ENCODE measurements at regions not wholly inside any gene's neighbourhood (a gene's known extent, or its start where the extent isn't known, plus 50 kb on each side); places are given as distances from the start of the nearest gene placed in this dataset.

GRCh38 chr7:68133045-68133444 lies 1136.4 kb downstream of the TYW1 start:
- no peaks in the 10 kb centered on the region for H3K4me1 Mint-ChIP-seq (ENCODE audit: low read depth, unreplicated experiment)
- no peak for FAIRE-seq
- no peaks in the 10 kb centered on the region for H3K9me3 Mint-ChIP-seq (ENCODE audit: unreplicated experiment)
- no peak for TF ChIP-seq EZH2 (IDR thresholded peaks at IDR 0.05; ENCODE audit: insufficient read depth, low read length)
- TF ChIP-seq, protein P1, sequence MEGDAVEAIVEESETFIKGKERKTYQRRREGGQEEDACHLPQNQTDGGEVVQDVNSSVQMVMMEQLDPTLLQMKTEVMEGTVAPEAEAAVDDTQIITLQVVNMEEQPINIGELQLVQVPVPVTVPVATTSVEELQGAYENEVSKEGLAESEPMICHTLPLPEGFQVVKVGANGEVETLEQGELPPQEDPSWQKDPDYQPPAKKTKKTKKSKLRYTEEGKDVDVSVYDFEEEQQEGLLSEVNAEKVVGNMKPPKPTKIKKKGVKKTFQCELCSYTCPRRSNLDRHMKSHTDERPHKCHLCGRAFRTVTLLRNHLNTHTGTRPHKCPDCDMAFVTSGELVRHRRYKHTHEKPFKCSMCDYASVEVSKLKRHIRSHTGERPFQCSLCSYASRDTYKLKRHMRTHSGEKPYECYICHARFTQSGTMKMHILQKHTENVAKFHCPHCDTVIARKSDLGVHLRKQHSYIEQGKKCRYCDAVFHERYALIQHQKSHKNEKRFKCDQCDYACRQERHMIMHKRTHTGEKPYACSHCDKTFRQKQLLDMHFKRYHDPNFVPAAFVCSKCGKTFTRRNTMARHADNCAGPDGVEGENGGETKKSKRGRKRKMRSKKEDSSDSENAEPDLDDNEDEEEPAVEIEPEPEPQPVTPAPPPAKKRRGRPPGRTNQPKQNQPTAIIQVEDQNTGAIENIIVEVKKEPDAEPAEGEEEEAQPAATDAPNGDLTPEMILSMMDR (IDR thresholded peaks at IDR 0.05; ENCODE audit: insufficient read depth, low read depth, low read length), result no peak
- no peak overlapping the region for H3K27ac Mint-ChIP-seq (ENCODE audit: unreplicated experiment)
- Histone ChIP-seq H2AFZ (ENCODE audit: low read depth, low read length) (no peak overlapping the region), H3K9ac (ENCODE audit: low read length) (no peak overlapping the region), H3K4me3 (ENCODE audit: insufficient read depth, low read depth, low read length) (no peak overlapping the region), H3K4me2 (ENCODE audit: low read length) (no peak overlapping the region), H3K79me2 (ENCODE audit: insufficient read depth, low read length) (no peaks in the 10 kb centered on the region), H3K27ac (ENCODE audit: low read depth, low read length) (no peak overlapping the region), H4K20me1 (ENCODE audit: insufficient read depth, low read length) (no peaks in the 10 kb centered on the region), H3K27me3 (ENCODE audit: insufficient read depth, low read length) (peaks cover 4% of the 10 kb centered on the region), H3K36me3 (ENCODE audit: insufficient read depth, low read length) (no peaks in the 10 kb centered on the region), H3K9me3 (ENCODE audit: insufficient read depth, low read depth, low read length) (no peaks in the 10 kb centered on the region), H3K4me1 (ENCODE audit: insufficient read depth, low read length) (no peaks in the 10 kb centered on the region)
- no peak overlapping the region for H3K4me3 Mint-ChIP-seq (ENCODE audit: unreplicated experiment)
- no peak for DNase-seq (ENCODE audit: low read depth)
- no peaks in the 10 kb centered on the region for H3K27me3 Mint-ChIP-seq (ENCODE audit: low read depth, unreplicated experiment)
- H3K36me3 Mint-ChIP-seq (ENCODE audit: low read depth, unreplicated experiment), result no peaks in the 10 kb centered on the region

DNA sequence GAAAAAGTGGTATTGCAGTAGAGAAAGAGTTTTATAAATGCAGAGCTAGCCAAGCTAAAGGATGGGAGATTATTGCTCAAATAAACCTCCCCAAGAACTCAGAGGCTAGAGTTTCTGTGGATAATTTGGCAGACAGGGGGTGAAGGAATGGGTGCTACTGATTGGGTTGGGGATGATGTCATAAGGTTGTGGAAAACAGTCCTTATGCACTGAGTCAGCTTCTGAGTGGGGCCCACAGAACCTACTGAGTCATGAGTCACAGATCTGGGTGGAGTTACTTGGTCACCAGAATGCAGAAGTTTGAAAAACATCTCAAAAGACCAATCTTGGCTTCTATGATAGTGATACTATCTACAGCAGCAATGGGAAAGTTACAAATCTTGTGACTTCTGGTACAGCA lies 1146.7 kb downstream of the TYW1 start:
- H3K9me3 Mint-ChIP-seq (ENCODE audit: unreplicated experiment), result peaks cover 11% of the 10 kb centered on the region
- Histone ChIP-seq H3K9ac (ENCODE audit: low read length) (no peak overlapping the region), H3K36me3 (ENCODE audit: insufficient read depth, low read length) (no peaks in the 10 kb centered on the region), H3K4me1 (ENCODE audit: insufficient read depth, low read length) (no peaks in the 10 kb centered on the region), H4K20me1 (ENCODE audit: insufficient read depth, low read length) (no peaks in the 10 kb centered on the region), H3K27me3 (ENCODE audit: insufficient read depth, low read length) (no peaks in the 10 kb centered on the region), H3K4me3 (ENCODE audit: insufficient read depth, low read depth, low read length) (no peak overlapping the region), H3K4me2 (ENCODE audit: low read length) (no peak overlapping the region), H3K9me3 (ENCODE audit: insufficient read depth, low read depth, low read length) (peaks cover 5% of the 10 kb centered on the region), H3K79me2 (ENCODE audit: insufficient read depth, low read length) (no peaks in the 10 kb centered on the region), H2AFZ (ENCODE audit: low read depth, low read length) (no peak overlapping the region), H3K27ac (ENCODE audit: low read depth, low read length) (no peak overlapping the region)
- no peaks in the 10 kb centered on the region for H3K27me3 Mint-ChIP-seq (ENCODE audit: low read depth, unreplicated experiment)
- no peak overlapping the region for H3K4me3 Mint-ChIP-seq (ENCODE audit: unreplicated experiment)
- no peak for TF ChIP-seq EZH2 (IDR thresholded peaks at IDR 0.05; ENCODE audit: insufficient read depth, low read length)
- TF ChIP-seq, protein P1 (IDR thresholded peaks at IDR 0.05; ENCODE audit: insufficient read depth, low read depth, low read length), result no peak
- no peaks in the 10 kb centered on the region for H3K36me3 Mint-ChIP-seq (ENCODE audit: low read depth, unreplicated experiment)
- H3K27ac Mint-ChIP-seq (ENCODE audit: unreplicated experiment), result no peak overlapping the region
- no peak for FAIRE-seq
- H3K4me1 Mint-ChIP-seq (ENCODE audit: low read depth, unreplicated experiment), result no peaks in the 10 kb centered on the region
- no peak for DNase-seq (ENCODE audit: low read depth)

- Histone ChIP-seq H4K20me1 (ENCODE audit: insufficient read depth, low read length) (no peaks in the 10 kb centered on the region), H3K27ac (ENCODE audit: low read depth, low read length) (no peak overlapping the region), H3K4me1 (ENCODE audit: insufficient read depth, low read length) (no peaks in the 10 kb centered on the region), H3K36me3 (ENCODE audit: insufficient read depth, low read length) (no peaks in the 10 kb centered on the region), H3K9me3 (ENCODE audit: insufficient read depth, low read depth, low read length) (peaks cover 5% of the 10 kb centered on the region), H3K4me3 (ENCODE audit: insufficient read depth, low read depth, low read length) (no peak overlapping the region), H3K9ac (ENCODE audit: low read length) (no peak overlapping the region), H2AFZ (ENCODE audit: low read depth, low read length) (no peak overlapping the region), H3K4me2 (ENCODE audit: low read length) (no peak overlapping the region), H3K79me2 (ENCODE audit: insufficient read depth, low read length) (no peaks in the 10 kb centered on the region), H3K27me3 (ENCODE audit: insufficient read depth, low read length) (no peaks in the 10 kb centered on the region)
- Mint-ChIP-seq H3K4me1 (ENCODE audit: low read depth, unreplicated experiment) (no peaks in the 10 kb centered on the region), H3K9me3 (ENCODE audit: unreplicated experiment) (peaks cover 15% of the 10 kb centered on the region), H3K27me3 (ENCODE audit: low read depth, unreplicated experiment) (no peaks in the 10 kb centered on the region), H3K27ac (ENCODE audit: unreplicated experiment) (no peak overlapping the region), H3K36me3 (ENCODE audit: low read depth, unreplicated experiment) (no peaks in the 10 kb centered on the region), H3K4me3 (ENCODE audit: unreplicated experiment) (no peak overlapping the region)
- no peak for TF ChIP-seq EZH2 (IDR thresholded peaks at IDR 0.05; ENCODE audit: insufficient read depth, low read length)
- TF ChIP-seq, protein P1 (IDR thresholded peaks at IDR 0.05; ENCODE audit: insufficient read depth, low read depth, low read length), result no peak
- no peak for DNase-seq (ENCODE audit: low read depth)
- no peak for FAIRE-seq
Observed at GRCh38 chr7:68146983-68147382, 1150.3 kb downstream of the TYW1 start.

Measured in astrocyte (in vitro differentiated cells and primary cell).